HCT116 (cell line): ENCODE measurements at regions not wholly inside any gene's neighbourhood (a gene's known extent, or its start where the extent isn't known, plus 50 kb on each side); places are given as distances from the start of the nearest gene placed in this dataset.

ENCODE experiments used
- ATAC-seq: fragments of 200-7000 bp; cut with Tn5 transposase; 2 replicates; pipeline ENCODE4 v1.9.1; 2020; ENCODE audit warnings: mild to moderate bottlenecking, moderate library complexity
- BruUV-seq: library from RNA; stranded (reverse); fragments of 400-500 nt; replicated peaks from 2 replicates; lab custom pipeline; 2021; lab: Mats Ljungman, UMichigan
- CTCF ChIA-PET: fragments of 300-600 bp; sonication (Branson Sonifier 250); formaldehyde crosslinking; loops from one replicate; lab custom pipeline; 2021; ENCODE audit warnings: antibody characterized with exemption; lab: Charles Lee
- POLR2A ChIA-PET: fragments of 300-600, 350-600 bp; sonication (Branson Sonifier 250); formaldehyde crosslinking; loops from one replicate; lab custom pipeline; 2021; ENCODE audit warnings: antibody characterized with exemption; lab: Charles Lee
- RAD21 ChIA-PET, 2 experiments: fragments of 300-600 bp; sonication (Branson Sonifier 250); formaldehyde crosslinking; loops; one replicate each; lab custom pipeline; 2023; ENCODE audit warnings: low total read pairs in 2 of 2; ENCODE audit not compliant: uncharacterized antibody in 2 of 2, unreplicated experiment in 2 of 2, low non-redundant PET in 1 of 2; lab: Charles Lee
- DNase-seq: peaks from one replicate; pipeline ENCODE4 v3.0.0-alpha.2; 2010; ENCODE audit warnings: low read depth, low spot score
- H2AFZ ChIP-seq: fragments of 200-600 bp; shearing (Covaris generic), sonication (generic); 2 replicates; pipeline ENCODE4 v1.6.1; 2017; ENCODE audit warnings: low read depth, mixed run types, mixed read lengths, antibody characterized with exemption, low read length; ENCODE audit not compliant: poor library complexity, severe bottlenecking
- H3K27ac ChIP-seq: 2 replicates; pipeline ENCODE4 v1.5.1; 2012; ENCODE audit warnings: low read depth, low read length
- H3K27me3 ChIP-seq: fragments of 200-600 bp; sonication (generic); 2 replicates; pipeline ENCODE4 v1.6.1; 2016; ENCODE audit warnings: mixed run types, low read length, mixed read lengths; ENCODE audit not compliant: insufficient read depth
- H3K36me3 ChIP-seq, 2 experiments: fragments of 200-500 bp in 1 of 2; fragments of 200-600 bp in 1 of 2; sonication (Bioruptor generic) in 1 of 2; sonication (generic) in 1 of 2; 2 replicates each; pipeline versions ENCODE4 v1.5.1 to v1.6.1; 2014 to 2016; ENCODE audit warnings: low read length in 2 of 2, inconsistent platforms in 1 of 2, mixed read lengths in 1 of 2, mixed run types in 1 of 2; ENCODE audit not compliant: insufficient read depth in 2 of 2, control insufficient read depth in 1 of 2
- H3K4me1 ChIP-seq, 2 experiments: fragments of 200-600 bp in 1 of 2; sonication (generic) in 1 of 2; 2 replicates each; pipeline versions ENCODE4 v1.5.1 to v1.6.1; 2012 to 2017; ENCODE audit warnings: low read length in 2 of 2, inconsistent platforms in 1 of 2, mild to moderate bottlenecking in 1 of 2, mixed read lengths in 1 of 2, mixed run types in 1 of 2, moderate library complexity in 1 of 2; ENCODE audit not compliant: insufficient read depth in 2 of 2, control insufficient read depth in 1 of 2
- H3K4me2 ChIP-seq: fragments of 200-600 bp; sonication (generic); 2 replicates; pipeline ENCODE4 v1.6.1; 2017; ENCODE audit warnings: mixed run types, low read length, mixed read lengths
- H3K4me3 ChIP-seq, 2 experiments: fragments of 200-600 bp in 1 of 2; sonication (generic) in 1 of 2; replicated peaks in 1 of 2; 2 replicates each; pipeline ENCODE4 v1.5.1; 2011 to 2016; ENCODE audit warnings: low read length in 2 of 2, control low read depth in 1 of 2, low read depth in 1 of 2, mild to moderate bottlenecking in 1 of 2, mixed read lengths in 1 of 2, mixed run types in 1 of 2
- H3K79me2 ChIP-seq: fragments of 200-600 bp; sonication (generic); 2 replicates; pipeline ENCODE4 v1.6.1; 2017; ENCODE audit warnings: mild to moderate bottlenecking, mixed run types, low read length, moderate library complexity, mixed read lengths; ENCODE audit not compliant: insufficient read depth
- H3K9ac ChIP-seq: fragments of 200-600 bp; sonication (generic); 2 replicates; pipeline ENCODE4 v1.6.1; 2016; ENCODE audit warnings: low read length, mixed read lengths
- H3K9me2 ChIP-seq: fragments of 200-600 bp; sonication (generic), shearing (Covaris generic); 2 replicates; pipeline ENCODE4 v1.6.1; 2017; ENCODE audit warnings: mixed run types, mild to moderate bottlenecking, moderate library complexity; ENCODE audit not compliant: insufficient read depth
- H3K9me3 ChIP-seq, 2 experiments: fragments of 200-500 bp in 1 of 2; fragments of 200-600 bp in 1 of 2; sonication (Bioruptor generic) in 1 of 2; sonication (generic) in 1 of 2; 2 replicates each; pipeline ENCODE4 v1.6.1; 2014 to 2017; ENCODE audit warnings: low read length in 2 of 2, mixed read lengths in 2 of 2, inconsistent platforms in 1 of 2, low read depth in 1 of 2, mild to moderate bottlenecking in 1 of 2, mixed run types in 1 of 2, moderate library complexity in 1 of 2; ENCODE audit not compliant: control insufficient read depth in 1 of 2, insufficient read depth in 1 of 2
- H4K20me1 ChIP-seq: fragments of 200-600 bp; sonication (generic), shearing (Covaris generic); 2 replicates; pipeline ENCODE4 v1.6.1; 2017; ENCODE audit warnings: mixed run types, mild to moderate bottlenecking, moderate library complexity; ENCODE audit not compliant: insufficient read depth
- ATF3 ChIP-seq: IDR thresholded peaks from 2 replicates; pipeline ENCODE4 v1.6.1; 2012
- CEBPB ChIP-seq: IDR thresholded peaks from 2 replicates; pipeline ENCODE4 v1.6.1; 2012; ENCODE audit warnings: low read depth
- CTCF ChIP-seq, 3 experiments: fragments of 200-600 bp in 1 of 3; sonication (generic) in 1 of 3; IDR thresholded peaks in 2 of 3; conservative IDR thresholded peaks in 1 of 3; 2 replicates each; pipeline ENCODE4 v1.5.1; 2012 to 2017; ENCODE audit warnings: low read depth in 2 of 3, low read length in 2 of 3, antibody characterized with exemption in 1 of 3, borderline replicate concordance in 1 of 3, control low read depth in 1 of 3, mild to moderate bottlenecking in 1 of 3, mixed read lengths in 1 of 3, mixed run types in 1 of 3, moderate library complexity in 1 of 3; ENCODE audit not compliant: insufficient read depth in 1 of 3
- EGR1 ChIP-seq: IDR thresholded peaks from 2 replicates; pipeline ENCODE4 v1.6.1; 2012; ENCODE audit warnings: low read depth
- ELF1 ChIP-seq: IDR thresholded peaks from 2 replicates; pipeline ENCODE4 v1.6.1; 2012; ENCODE audit warnings: low read depth, borderline replicate concordance
- EZH2 ChIP-seq: fragments of 200-600 bp; sonication (generic); IDR thresholded peaks from 2 replicates; pipeline ENCODE4 v1.6.1; 2017; ENCODE audit warnings: antibody characterized with exemption, mixed run types
- FOSL1 ChIP-seq: IDR thresholded peaks from 2 replicates; pipeline ENCODE4 v1.6.1; 2012; ENCODE audit warnings: low read depth
- POLR2AphosphoS5 ChIP-seq: IDR thresholded peaks from 2 replicates; pipeline ENCODE4 v1.6.1; 2011; ENCODE audit warnings: mild to moderate bottlenecking, low read depth, low read length, moderate library complexity
- SIN3A ChIP-seq: IDR thresholded peaks from 2 replicates; pipeline ENCODE4 v1.6.1; 2012; ENCODE audit warnings: low read depth
- TCF7L2 ChIP-seq: IDR thresholded peaks from 2 replicates; pipeline ENCODE4 v1.7.0; 2011; ENCODE audit warnings: borderline replicate concordance, inconsistent platforms; ENCODE audit not compliant: insufficient read depth, insufficient read length; ENCODE audit errors: extremely low read depth
- ZFX ChIP-seq: fragments of 450-650 bp; IDR thresholded peaks from 2 replicates; pipeline ENCODE4 v1.6.1; 2017
- ZNF274 ChIP-seq: fragments of 200-500 bp; sonication (Bioruptor generic); IDR thresholded peaks from 2 replicates; pipeline ENCODE4 v1.6.1; 2014; ENCODE audit warnings: mild to moderate bottlenecking, low read depth, low read length, inconsistent platforms
- intact Hi-C: fragments of 100-400 bp; cut with micrococcal nuclease; formaldehyde crosslinking; loops from 2 replicates; pipeline ENCODE4 v1.10.0; 2022
- TF ChIP-seq, protein P1 (sequence below): IDR thresholded peaks from 2 replicates; pipeline ENCODE4 v1.6.1; 2012

DNA sequence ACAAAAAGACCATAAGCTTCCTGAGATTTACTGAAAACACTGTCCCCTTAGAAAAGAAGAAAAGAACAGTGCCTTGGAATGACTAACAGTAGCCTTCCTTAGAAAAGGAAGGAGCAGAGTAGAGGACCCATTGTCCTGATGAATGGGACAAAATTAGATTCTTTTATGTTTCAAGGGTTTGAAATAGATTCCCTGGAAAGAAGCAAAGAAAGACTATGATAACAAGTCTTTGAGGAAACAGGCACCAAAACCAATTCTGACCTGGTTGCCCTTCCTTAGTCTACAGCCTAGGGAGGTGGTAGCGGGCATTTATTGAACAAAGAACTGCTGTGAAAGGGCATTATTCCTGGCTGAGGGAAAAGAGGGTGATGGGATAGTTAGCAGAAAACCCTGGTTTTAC is 1024.8 kb downstream of the TBL1XR1 start:
- Histone ChIP-seq H3K9ac (no peak overlapping the region), H4K20me1 (no peaks in the 10 kb centered on the region), H3K4me1 (no peaks in the 10 kb centered on the region), H3K27ac (no peak overlapping the region), H3K4me3 (no peak overlapping the region), H3K79me2 (no peaks in the 10 kb centered on the region), H3K27me3 (no peaks in the 10 kb centered on the region), H3K36me3 (no peaks in the 10 kb centered on the region), H3K9me3 (no peaks in the 10 kb centered on the region), H2AFZ (no peak overlapping the region), H3K4me2 (no peak overlapping the region), H3K9me2 (no peaks in the 10 kb centered on the region)
- intact Hi-C loops = no loop called here
- TF ChIP-seq POLR2AphosphoS5 (no peak), SIN3A (no peak), TCF7L2 (no peak), FOSL1 (no peak), EZH2 (no peak), ELF1 (no peak), ZNF274 (no peak), CTCF (IDR thresholded peaks at IDR 0.05 in 2 of 3, conservative IDR thresholded peaks at IDR 0.05 in 1 of 3; ENCODE audit: borderline replicate concordance in 1 of 3, insufficient read depth in 1 of 3, low read depth in 2 of 3, low read length in 2 of 3) (no peak), ZFX (no peak), ATF3 (no peak), CEBPB (no peak), EGR1 (no peak)
- TF ChIP-seq, protein P1, sequence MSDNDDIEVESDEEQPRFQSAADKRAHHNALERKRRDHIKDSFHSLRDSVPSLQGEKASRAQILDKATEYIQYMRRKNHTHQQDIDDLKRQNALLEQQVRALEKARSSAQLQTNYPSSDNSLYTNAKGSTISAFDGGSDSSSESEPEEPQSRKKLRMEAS = no peak
- BruUV-seq = no TSS peak
- POLR2A ChIA-PET = no interaction called here
- RAD21 ChIA-PET = no interaction called here
- DNase-seq (no peak), ATAC-seq (no peak)
- CTCF ChIA-PET = no interaction called here
